ENCODE measurements at regions not wholly inside any gene's neighbourhood (a gene's known extent, or its start where the extent isn't known, plus 50 kb on each side); places are given as distances from the start of the nearest gene placed in this dataset.

GRCh38 chr3:70873686-70874085, 561.2 kb upstream of the MDFIC2 start:
- BruUV-seq (replicated peaks) = no TSS peak
- Histone ChIP-seq H3K9ac (ENCODE audit: low read length) (no peak overlapping the region), H3K9me3 (ENCODE audit: control insufficient read depth in 1 of 2, insufficient read depth in 1 of 2, low read depth in 1 of 2, low read length in 2 of 2) (no peaks in the 10 kb centered on the region; a peak in 1 of 4 replicates), H3K4me2 (ENCODE audit: low read length) (no peak overlapping the region), H2AFZ (ENCODE audit: low read depth, low read length, poor library complexity, severe bottlenecking) (no peak overlapping the region), H3K9me2 (ENCODE audit: insufficient read depth) (no peaks in the 10 kb centered on the region), H3K36me3 (ENCODE audit: control insufficient read depth in 1 of 2, insufficient read depth in 2 of 2, low read length in 2 of 2) (no peaks in the 10 kb centered on the region), H3K4me3 (replicated peaks in 1 of 2; ENCODE audit: low read depth in 1 of 2, low read length in 2 of 2) (no peak overlapping the region), H4K20me1 (ENCODE audit: insufficient read depth) (no peaks in the 10 kb centered on the region), H3K4me1 (ENCODE audit: control insufficient read depth in 1 of 2, insufficient read depth in 2 of 2, low read length in 2 of 2) (no peaks in the 10 kb centered on the region), H3K27ac (ENCODE audit: low read depth, low read length) (no peak overlapping the region), H3K79me2 (ENCODE audit: insufficient read depth, low read length) (no peaks in the 10 kb centered on the region), H3K27me3 (ENCODE audit: insufficient read depth, low read length) (no peaks in the 10 kb centered on the region)
- no peak for ATAC-seq
- TF ChIP-seq CBX3 (IDR thresholded peaks at IDR 0.05; ENCODE audit: low read depth) (no peak), ATF3 (IDR thresholded peaks at IDR 0.05) (no peak), JUND (IDR thresholded peaks at IDR 0.05) (no peak), SIN3A (IDR thresholded peaks at IDR 0.05; ENCODE audit: low read depth) (no peak), REST (IDR thresholded peaks at IDR 0.05; ENCODE audit: low read depth) (no peak), ZFX (IDR thresholded peaks at IDR 0.05) (no peak), MAX (IDR thresholded peaks at IDR 0.05) (no peak), FOSL1 (IDR thresholded peaks at IDR 0.05; ENCODE audit: low read depth) (no peak), EGR1 (IDR thresholded peaks at IDR 0.05; ENCODE audit: low read depth) (no peak), EZH2 (IDR thresholded peaks at IDR 0.05) (no peak), POLR2AphosphoS5 (IDR thresholded peaks at IDR 0.05; ENCODE audit: low read depth, low read length) (no peak)
- CTCF ChIA-PET = no interaction called here
- DNase-seq (ENCODE audit: low read depth, low spot score) = no peak
- POLR2A ChIA-PET = no interaction called here
- RAD21 ChIA-PET (ENCODE audit: low non-redundant PET in 1 of 2, low total read pairs in 2 of 2, uncharacterized antibody in 2 of 2, unreplicated experiment in 2 of 2) = no interaction called here
- intact Hi-C loops (cut with micrococcal nuclease) = no loop called here
